Panc1 (cell line): ENCODE measurements at regions not wholly inside any gene's neighbourhood (a gene's known extent, or its start where the extent isn't known, plus 50 kb on each side); places are given as distances from the start of the nearest gene placed in this dataset.
A peak's percentile ranks its signal among the peaks of the same experiment; 100 is the strongest.

ENCODE experiments used
- ATAC-seq: fragments of 200-7000 bp; cut with Tn5 transposase; 2 replicates; pipeline ENCODE4 v1.9.1; 2020; ENCODE audit warnings: mild to moderate bottlenecking, moderate library complexity
- BruUV-seq: library from RNA; stranded (reverse); fragments of 400-500 nt; replicated peaks from 2 replicates; lab custom pipeline; 2021; lab: Mats Ljungman, UMichigan
- CTCF ChIA-PET: fragments of 300-600 bp; sonication (Branson Sonifier 250); formaldehyde crosslinking; loops from one replicate; lab custom pipeline; 2022; ENCODE audit warnings: antibody characterized with exemption; lab: Charles Lee
- POLR2A ChIA-PET: fragments of 300-600 bp; sonication (Branson Sonifier 250); formaldehyde crosslinking; loops from one replicate; lab custom pipeline; 2022; ENCODE audit warnings: antibody characterized with exemption; lab: Charles Lee
- DNase-seq: peaks from one replicate; pipeline ENCODE4 v3.0.0-alpha.2; 2010; ENCODE audit warnings: low read depth, low spot score
- H3K27ac ChIP-seq: 2 replicates; pipeline ENCODE4 v1.5.1; 2011; ENCODE audit warnings: mild to moderate bottlenecking, low read length, inconsistent platforms
- H3K27me3 ChIP-seq: fragments of 200-500 bp; sonication (Bioruptor generic); 2 replicates; pipeline ENCODE4 v1.6.0; 2014; ENCODE audit warnings: low read length, inconsistent platforms; ENCODE audit not compliant: control insufficient read depth, insufficient read depth
- H3K36me3 ChIP-seq: fragments of 200-500 bp; sonication (Bioruptor generic); 2 replicates; pipeline ENCODE4 v1.5.1; 2014; ENCODE audit warnings: inconsistent platforms, mild to moderate bottlenecking, low read length, moderate library complexity; ENCODE audit not compliant: control insufficient read depth, insufficient read depth
- H3K4me1 ChIP-seq: 2 replicates; pipeline ENCODE4 v1.5.1; 2011; ENCODE audit warnings: inconsistent platforms, mild to moderate bottlenecking, low read length, moderate library complexity; ENCODE audit not compliant: control insufficient read depth, insufficient read depth
- H3K4me3 ChIP-seq, 2 experiments: 2 replicates each; pipeline ENCODE4 v1.5.1; 2011 to 2012; ENCODE audit warnings: low read depth in 2 of 2, low read length in 2 of 2, mild to moderate bottlenecking in 2 of 2, inconsistent platforms in 1 of 2, moderate library complexity in 1 of 2
- H3K9me3 ChIP-seq: fragments of 200-500 bp; sonication (Bioruptor generic); 2 replicates; pipeline ENCODE4 v1.5.1; 2014; ENCODE audit warnings: low read depth, mild to moderate bottlenecking, inconsistent platforms, low read length, moderate library complexity; ENCODE audit not compliant: control insufficient read depth, insufficient read depth
- POLR2AphosphoS5 ChIP-seq: IDR thresholded peaks from 2 replicates; pipeline ENCODE4 v1.6.1; 2012; ENCODE audit warnings: mild to moderate bottlenecking, low read depth, low read length, moderate library complexity
- SIN3A ChIP-seq: IDR thresholded peaks from 2 replicates; pipeline ENCODE4 v1.6.1; 2012; ENCODE audit warnings: low read depth, mild to moderate bottlenecking, low read length, moderate library complexity, borderline replicate concordance; ENCODE audit not compliant: insufficient read depth
- TCF7L2 ChIP-seq: IDR thresholded peaks from 2 replicates; pipeline ENCODE4 v1.6.1; 2011; ENCODE audit warnings: mild to moderate bottlenecking, low read depth, low read length, inconsistent platforms
- in situ Hi-C: cut with HindIII; loops from 2 replicates; pipeline ENCODE4 v1.10.0; 2016; ENCODE audit warnings: low sequenced_read_pairs, low pct_unique_long_range_greater_than_20kb
- intact Hi-C: fragments of 100-400 bp; cut with micrococcal nuclease; formaldehyde crosslinking; loops from one replicate; pipeline ENCODE4 v1.10.0; 2022; ENCODE audit not compliant: unreplicated experiment
- TF ChIP-seq, protein P1 (sequence below): fragments of 450-650 bp; IDR thresholded peaks from 2 replicates; pipeline ENCODE4 v1.5.1; 2017; ENCODE audit warnings: mild to moderate bottlenecking
- TF ChIP-seq, protein P2 (sequence below), 2 experiments: IDR thresholded peaks; 2 replicates each; pipeline ENCODE4 v1.6.1; 2011 to 2012; ENCODE audit warnings: low read depth in 2 of 2, control low read depth in 1 of 2, low read length in 1 of 2, mild to moderate bottlenecking in 1 of 2, moderate library complexity in 1 of 2; ENCODE audit not compliant: insufficient read depth in 1 of 2

DNA sequence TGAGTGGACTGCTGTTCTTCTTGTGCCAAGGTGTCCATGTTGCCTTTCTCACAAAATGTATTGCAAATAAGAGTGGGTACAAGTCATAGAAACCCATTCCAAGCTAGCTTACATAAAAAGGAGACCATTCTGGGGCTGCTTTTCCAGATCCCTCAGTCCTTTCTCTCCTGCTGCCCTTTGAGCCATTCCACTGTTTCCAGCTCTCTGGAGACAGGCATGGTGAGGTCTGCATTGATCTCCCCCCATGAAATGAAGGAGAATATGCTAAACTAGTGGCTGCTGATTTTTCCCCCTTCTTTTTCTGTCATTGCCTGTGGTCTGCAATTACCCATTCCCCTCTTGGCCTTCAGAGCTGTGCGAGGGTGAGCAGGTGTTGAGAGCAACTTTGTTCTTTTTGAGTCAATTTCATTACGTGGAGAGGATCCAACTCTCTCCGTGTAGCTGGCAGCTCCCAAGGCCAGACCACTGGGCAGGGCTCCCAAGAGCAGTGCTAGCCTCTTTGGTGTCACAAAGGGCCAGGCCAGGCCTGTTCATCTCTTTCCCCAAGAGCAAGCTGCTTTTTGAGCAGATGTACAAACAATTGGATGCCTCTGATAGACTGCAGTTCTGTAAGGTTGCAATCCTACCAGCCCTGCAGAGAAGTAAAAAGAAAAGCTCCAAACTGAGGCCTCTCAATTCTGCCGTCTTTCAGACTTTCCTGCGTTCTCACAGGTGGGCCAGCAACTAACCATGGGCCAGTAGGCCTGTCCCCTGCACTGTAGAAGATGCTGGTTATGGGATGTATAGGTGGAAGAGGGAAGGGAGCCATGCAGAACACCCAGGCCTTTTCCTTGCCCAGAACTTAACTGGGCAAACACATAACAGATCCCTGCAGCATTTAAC, 96.1 kb upstream of the ARMC2 start:
- ATAC-seq, result peak; percentile 31; the same call in 1 of the 2 replicates
- Histone ChIP-seq H3K4me3 (no peak overlapping the region), H3K36me3 (no peaks in the 10 kb centered on the region), H3K9me3 (no peaks in the 10 kb centered on the region), H3K4me1 (no peaks in the 10 kb centered on the region), H3K27ac (no peak overlapping the region), H3K27me3 (peaks cover 27% of the 10 kb centered on the region)
- no TSS peak for BruUV-seq
- ChIA-PET CTCF (no interaction called here), POLR2A (no interaction called here)
- intact Hi-C loops (no loop called here), in situ Hi-C loops (no loop called here)
- DNase-seq, result no peak
- no peak for TF ChIP-seq SIN3A
- TF ChIP-seq, protein P1, sequence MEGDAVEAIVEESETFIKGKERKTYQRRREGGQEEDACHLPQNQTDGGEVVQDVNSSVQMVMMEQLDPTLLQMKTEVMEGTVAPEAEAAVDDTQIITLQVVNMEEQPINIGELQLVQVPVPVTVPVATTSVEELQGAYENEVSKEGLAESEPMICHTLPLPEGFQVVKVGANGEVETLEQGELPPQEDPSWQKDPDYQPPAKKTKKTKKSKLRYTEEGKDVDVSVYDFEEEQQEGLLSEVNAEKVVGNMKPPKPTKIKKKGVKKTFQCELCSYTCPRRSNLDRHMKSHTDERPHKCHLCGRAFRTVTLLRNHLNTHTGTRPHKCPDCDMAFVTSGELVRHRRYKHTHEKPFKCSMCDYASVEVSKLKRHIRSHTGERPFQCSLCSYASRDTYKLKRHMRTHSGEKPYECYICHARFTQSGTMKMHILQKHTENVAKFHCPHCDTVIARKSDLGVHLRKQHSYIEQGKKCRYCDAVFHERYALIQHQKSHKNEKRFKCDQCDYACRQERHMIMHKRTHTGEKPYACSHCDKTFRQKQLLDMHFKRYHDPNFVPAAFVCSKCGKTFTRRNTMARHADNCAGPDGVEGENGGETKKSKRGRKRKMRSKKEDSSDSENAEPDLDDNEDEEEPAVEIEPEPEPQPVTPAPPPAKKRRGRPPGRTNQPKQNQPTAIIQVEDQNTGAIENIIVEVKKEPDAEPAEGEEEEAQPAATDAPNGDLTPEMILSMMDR, result no peak
- TF ChIP-seq TCF7L2, result no peak
- TF ChIP-seq, protein P2, sequence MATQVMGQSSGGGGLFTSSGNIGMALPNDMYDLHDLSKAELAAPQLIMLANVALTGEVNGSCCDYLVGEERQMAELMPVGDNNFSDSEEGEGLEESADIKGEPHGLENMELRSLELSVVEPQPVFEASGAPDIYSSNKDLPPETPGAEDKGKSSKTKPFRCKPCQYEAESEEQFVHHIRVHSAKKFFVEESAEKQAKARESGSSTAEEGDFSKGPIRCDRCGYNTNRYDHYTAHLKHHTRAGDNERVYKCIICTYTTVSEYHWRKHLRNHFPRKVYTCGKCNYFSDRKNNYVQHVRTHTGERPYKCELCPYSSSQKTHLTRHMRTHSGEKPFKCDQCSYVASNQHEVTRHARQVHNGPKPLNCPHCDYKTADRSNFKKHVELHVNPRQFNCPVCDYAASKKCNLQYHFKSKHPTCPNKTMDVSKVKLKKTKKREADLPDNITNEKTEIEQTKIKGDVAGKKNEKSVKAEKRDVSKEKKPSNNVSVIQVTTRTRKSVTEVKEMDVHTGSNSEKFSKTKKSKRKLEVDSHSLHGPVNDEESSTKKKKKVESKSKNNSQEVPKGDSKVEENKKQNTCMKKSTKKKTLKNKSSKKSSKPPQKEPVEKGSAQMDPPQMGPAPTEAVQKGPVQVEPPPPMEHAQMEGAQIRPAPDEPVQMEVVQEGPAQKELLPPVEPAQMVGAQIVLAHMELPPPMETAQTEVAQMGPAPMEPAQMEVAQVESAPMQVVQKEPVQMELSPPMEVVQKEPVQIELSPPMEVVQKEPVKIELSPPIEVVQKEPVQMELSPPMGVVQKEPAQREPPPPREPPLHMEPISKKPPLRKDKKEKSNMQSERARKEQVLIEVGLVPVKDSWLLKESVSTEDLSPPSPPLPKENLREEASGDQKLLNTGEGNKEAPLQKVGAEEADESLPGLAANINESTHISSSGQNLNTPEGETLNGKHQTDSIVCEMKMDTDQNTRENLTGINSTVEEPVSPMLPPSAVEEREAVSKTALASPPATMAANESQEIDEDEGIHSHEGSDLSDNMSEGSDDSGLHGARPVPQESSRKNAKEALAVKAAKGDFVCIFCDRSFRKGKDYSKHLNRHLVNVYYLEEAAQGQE (IDR thresholded peaks at IDR 0.05; ENCODE audit: insufficient read depth in 1 of 2, low read depth in 2 of 2, low read length in 1 of 2), result no peak

DNA sequence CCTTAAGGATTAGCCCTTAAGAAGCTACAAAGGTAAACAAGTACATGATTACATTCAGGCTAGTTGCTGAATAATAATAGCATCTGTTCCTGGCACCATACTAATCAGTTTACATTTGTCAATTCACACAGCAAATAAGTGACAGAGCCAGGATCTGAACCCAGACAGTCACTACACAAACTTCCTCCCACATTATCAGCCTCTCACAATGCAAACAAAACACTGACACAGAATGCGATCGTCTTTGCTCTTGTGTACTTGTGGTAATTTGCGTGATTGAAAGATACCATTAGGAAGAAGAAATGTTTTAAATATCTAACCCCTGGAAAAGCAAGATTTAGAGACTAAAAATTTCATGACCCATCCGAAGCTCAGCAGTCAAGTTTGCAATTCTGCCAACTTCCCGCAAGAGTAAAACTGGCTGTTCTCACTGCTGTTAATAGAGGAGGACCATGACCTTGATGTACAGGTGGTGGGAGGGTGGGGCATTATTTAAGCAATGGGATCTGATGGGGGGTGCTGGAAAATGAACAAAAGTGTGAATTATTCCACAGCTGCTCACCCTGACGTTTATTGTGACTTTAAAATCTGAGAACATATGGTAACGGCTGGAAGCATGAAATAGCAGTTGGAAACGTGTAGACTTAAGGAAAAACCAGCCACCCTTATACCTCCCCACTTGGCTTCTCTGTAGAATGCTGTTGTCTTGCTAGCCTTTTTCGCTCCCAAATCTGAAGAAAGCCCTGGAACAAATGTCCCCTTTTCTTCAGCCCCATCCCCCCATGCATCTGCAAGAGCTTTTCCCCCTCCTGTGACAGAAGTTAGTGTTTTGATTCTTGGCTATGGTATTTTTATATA, 95.3 kb upstream of the ARMC2 start:
- Histone ChIP-seq H3K4me1 (no peaks in the 10 kb centered on the region), H3K27ac (no peak overlapping the region), H3K27me3 (peaks cover 22% of the 10 kb centered on the region), H3K4me3 (no peak overlapping the region), H3K9me3 (no peaks in the 10 kb centered on the region), H3K36me3 (no peaks in the 10 kb centered on the region)
- TF ChIP-seq, protein P1, result no peak
- TF ChIP-seq TCF7L2 (no peak), SIN3A (no peak), POLR2AphosphoS5 (no peak)
- TF ChIP-seq, protein P2 (IDR thresholded peaks at IDR 0.05; ENCODE audit: insufficient read depth in 1 of 2, low read depth in 2 of 2, low read length in 1 of 2), result no peak
- ChIA-PET POLR2A (no interaction called here), CTCF (no interaction called here)
- intact Hi-C loops (no loop called here), in situ Hi-C loops (no loop called here)
- ATAC-seq, result 0 out of 2 replicates have a peak, but pooled peaks have one; percentile 29
- DNase-seq, result no peak
- no TSS peak for BruUV-seq
